DND-41 (cell line): ENCODE measurements at regions not wholly inside any gene's neighbourhood (a gene's known extent, or its start where the extent isn't known, plus 50 kb on each side); places are given as distances from the start of the nearest gene placed in this dataset.
A peak's percentile ranks its signal among the peaks of the same experiment; 100 is the strongest.

Experiments used
- ATAC-seq: fragments of 200-7000 bp; cut with Tn5 transposase; 3 replicates; pipeline ENCODE4 v1.9.1; 2021; ENCODE audit warnings: low read depth; ENCODE audit not compliant: insufficient read depth
- DNase-seq: peaks from one replicate; pipeline ENCODE4 v3.0.0-alpha.2; 2020
- H2AFZ ChIP-seq: 2 replicates; pipeline ENCODE4 v1.6.0; 2012; ENCODE audit warnings: low read depth, low read length
- H3K27ac ChIP-seq: 2 replicates; pipeline ENCODE4 v1.5.1; 2012; ENCODE audit warnings: low read length, inconsistent platforms
- H3K27me3 ChIP-seq: fragments of 200-600 bp; sonication (generic); 2 replicates; pipeline ENCODE4 v1.6.0; 2012; ENCODE audit warnings: low read length, mild to moderate bottlenecking, inconsistent platforms; ENCODE audit not compliant: insufficient read depth, poor library complexity
- H3K36me3 ChIP-seq: 2 replicates; pipeline ENCODE4 v1.5.1; 2012; ENCODE audit warnings: low read length, inconsistent platforms; ENCODE audit not compliant: insufficient read depth
- H3K4me1 ChIP-seq: 2 replicates; pipeline ENCODE4 v1.5.1; 2012; ENCODE audit warnings: mild to moderate bottlenecking, low read length; ENCODE audit not compliant: insufficient read depth
- H3K4me2 ChIP-seq: 2 replicates; pipeline ENCODE4 v1.6.0; 2012; ENCODE audit warnings: mild to moderate bottlenecking, moderate library complexity, low read length, inconsistent platforms; ENCODE audit not compliant: insufficient read depth
- H3K4me3 ChIP-seq, 2 experiments: fragments of 200-600 bp in 1 of 2; shearing (Covaris generic) in 1 of 2; 2 replicates each; pipeline ENCODE4 v1.5.1; 2012 to 2016; ENCODE audit warnings: inconsistent platforms in 2 of 2, low read length in 2 of 2, mild to moderate bottlenecking in 2 of 2, low read depth in 1 of 2, moderate library complexity in 1 of 2
- H3K79me2 ChIP-seq: 2 replicates; pipeline ENCODE4 v1.6.0; 2012; ENCODE audit warnings: low read length, inconsistent platforms; ENCODE audit not compliant: insufficient read depth
- H3K9ac ChIP-seq: 2 replicates; pipeline ENCODE4 v1.6.0; 2012; ENCODE audit warnings: low read depth, mild to moderate bottlenecking, inconsistent platforms, low read length, moderate library complexity
- H3K9me3 ChIP-seq: 2 replicates; pipeline ENCODE4 v1.5.1; 2012; ENCODE audit warnings: low read length, moderate library complexity, mild to moderate bottlenecking, inconsistent platforms; ENCODE audit not compliant: insufficient read depth, severe bottlenecking
- H4K20me1 ChIP-seq: 2 replicates; pipeline ENCODE4 v1.6.0; 2012; ENCODE audit warnings: low read length; ENCODE audit not compliant: insufficient read depth
- CTCF ChIP-seq: IDR thresholded peaks from 2 replicates; pipeline ENCODE4 v1.5.1; 2012; ENCODE audit warnings: borderline replicate concordance, low read length, moderate library complexity, mild to moderate bottlenecking; ENCODE audit not compliant: poor library complexity, severe bottlenecking; ENCODE audit errors: extremely low read depth
- EZH2 ChIP-seq: IDR thresholded peaks from 3 replicates; pipeline ENCODE4 v1.6.1; 2012; ENCODE audit warnings: borderline replicate concordance, low read depth, mild to moderate bottlenecking, moderate library complexity, low read length, inconsistent platforms; ENCODE audit not compliant: severe bottlenecking

- Histone ChIP-seq H3K79me2 (no peaks in the 10 kb centered on the region), H3K9me3 (no peaks in the 10 kb centered on the region), H3K36me3 (no peaks in the 10 kb centered on the region), H3K9ac (no peak overlapping the region), H3K4me1 (no peaks in the 10 kb centered on the region), H3K4me3 (no peak overlapping the region), H3K4me2 (no peak overlapping the region), H2AFZ (no peak overlapping the region), H3K27ac (no peak overlapping the region), H3K27me3 (no peaks in the 10 kb centered on the region), H4K20me1 (no peaks in the 10 kb centered on the region)
- DNase-seq: no peak
- no peak for ATAC-seq
- TF ChIP-seq CTCF (no peak), EZH2 (no peak)
Measured at GRCh38 chr3:148150141-148150540, 547.6 kb upstream of the AGTR1 start.

- Histone ChIP-seq H3K9ac (no peak overlapping the region), H3K79me2 (no peaks in the 10 kb centered on the region), H3K36me3 (no peaks in the 10 kb centered on the region), H3K27ac (no peak overlapping the region), H2AFZ (no peak overlapping the region), H4K20me1 (no peaks in the 10 kb centered on the region), H3K4me1 (no peaks in the 10 kb centered on the region), H3K4me2 (no peak overlapping the region), H3K4me3 (no peak overlapping the region), H3K27me3 (no peaks in the 10 kb centered on the region), H3K9me3 (no peaks in the 10 kb centered on the region)
- DNase-seq (no peak), ATAC-seq (no peak)
- no peak for TF ChIP-seq EZH2
- TF ChIP-seq CTCF: no peak
Measured at GRCh38 chr3:148158210-148158609, 539.5 kb upstream of the AGTR1 start.

GRCh38 chr3:148162132-148162531 is 535.6 kb upstream of the AGTR1 start:
- no peak for ATAC-seq
- no peaks in the 10 kb centered on the region for H4K20me1 ChIP-seq
- H3K4me1 ChIP-seq: no peaks in the 10 kb centered on the region
- no peak overlapping the region for H3K27ac ChIP-seq
- H3K36me3 ChIP-seq: no peaks in the 10 kb centered on the region
- H3K27me3 ChIP-seq: no peaks in the 10 kb centered on the region
- no peaks in the 10 kb centered on the region for H3K79me2 ChIP-seq
- H3K4me2 ChIP-seq: no peak overlapping the region
- no peak for DNase-seq
- no peak overlapping the region for H2AFZ ChIP-seq
- H3K4me3 ChIP-seq: no peak overlapping the region
- no peaks in the 10 kb centered on the region for H3K9me3 ChIP-seq
- TF ChIP-seq CTCF (peak; percentile 31), EZH2 (no peak)
- H3K9ac ChIP-seq: no peak overlapping the region

- Histone ChIP-seq H3K4me1 (no peaks in the 10 kb centered on the region), H3K9me3 (no peaks in the 10 kb centered on the region), H4K20me1 (no peaks in the 10 kb centered on the region), H3K27me3 (no peaks in the 10 kb centered on the region), H2AFZ (no peak overlapping the region), H3K79me2 (no peaks in the 10 kb centered on the region), H3K4me3 (no peak overlapping the region), H3K9ac (no peak overlapping the region), H3K4me2 (no peak overlapping the region), H3K27ac (no peak overlapping the region), H3K36me3 (no peaks in the 10 kb centered on the region)
- DNase-seq: no peak
- TF ChIP-seq CTCF: no peak
- no peak for ATAC-seq
Measured at GRCh38 chr3:148168347-148168746, 529.4 kb upstream of the AGTR1 start.
